Osteoblast (primary cell): ENCODE measurements at regions not wholly inside any gene's neighbourhood (a gene's known extent, or its start where the extent isn't known, plus 50 kb on each side); places are given as distances from the start of the nearest gene placed in this dataset.

Experiments used
- DNase-seq: peaks from one replicate; pipeline ENCODE4 v3.0.0; 2011; ENCODE audit warnings: low spot score, mixed read lengths; ENCODE audit not compliant: insufficient read length; ENCODE audit errors: missing footprints
- H2AFZ ChIP-seq: 2 replicates; pipeline ENCODE4 v1.6.0; 2011; ENCODE audit warnings: mild to moderate bottlenecking, low read length
- H3K27ac ChIP-seq: 2 replicates; pipeline ENCODE4 v1.5.1; 2011; ENCODE audit warnings: mild to moderate bottlenecking, low read depth, low read length, moderate library complexity
- H3K27me3 ChIP-seq: 2 replicates; pipeline ENCODE4 v1.6.0; 2012; ENCODE audit warnings: mild to moderate bottlenecking, control low read depth, inconsistent platforms, low read length, moderate library complexity; ENCODE audit not compliant: insufficient read depth
- H3K36me3 ChIP-seq: 2 replicates; pipeline ENCODE4 v1.5.1; 2011; ENCODE audit warnings: mild to moderate bottlenecking, low read length, control low read depth, moderate library complexity; ENCODE audit not compliant: insufficient read depth
- H3K4me1 ChIP-seq: 2 replicates; pipeline ENCODE4 v1.5.1; 2011; ENCODE audit warnings: mild to moderate bottlenecking, low read length, control low read depth, moderate library complexity; ENCODE audit not compliant: insufficient read depth
- H3K4me2 ChIP-seq: 2 replicates; pipeline ENCODE4 v1.6.0; 2011; ENCODE audit warnings: mild to moderate bottlenecking, low read length; ENCODE audit not compliant: insufficient read depth
- H3K4me3 ChIP-seq: fragments of 200-600 bp; sonication (generic); 3 replicates; pipeline ENCODE4 v1.5.1; 2012; ENCODE audit warnings: mild to moderate bottlenecking, low read length, inconsistent platforms; ENCODE audit not compliant: insufficient read depth
- H3K79me2 ChIP-seq: 2 replicates; pipeline ENCODE4 v1.6.0; 2012; ENCODE audit warnings: mild to moderate bottlenecking, low read length, control low read depth, inconsistent platforms; ENCODE audit not compliant: insufficient read depth
- H3K9me3 ChIP-seq: 2 replicates; pipeline ENCODE4 v1.5.1; 2011; ENCODE audit warnings: low read depth, low read length, control low read depth
- H4K20me1 ChIP-seq: 2 replicates; pipeline ENCODE4 v1.6.0; 2012; ENCODE audit warnings: mild to moderate bottlenecking, low read length, control low read depth; ENCODE audit not compliant: insufficient read depth
- TF ChIP-seq, protein P1 (sequence below): IDR thresholded peaks from 2 replicates; pipeline ENCODE4 v1.5.1; 2011; ENCODE audit warnings: mild to moderate bottlenecking, low read depth, low read length, moderate library complexity; ENCODE audit errors: extremely low read depth

DNA sequence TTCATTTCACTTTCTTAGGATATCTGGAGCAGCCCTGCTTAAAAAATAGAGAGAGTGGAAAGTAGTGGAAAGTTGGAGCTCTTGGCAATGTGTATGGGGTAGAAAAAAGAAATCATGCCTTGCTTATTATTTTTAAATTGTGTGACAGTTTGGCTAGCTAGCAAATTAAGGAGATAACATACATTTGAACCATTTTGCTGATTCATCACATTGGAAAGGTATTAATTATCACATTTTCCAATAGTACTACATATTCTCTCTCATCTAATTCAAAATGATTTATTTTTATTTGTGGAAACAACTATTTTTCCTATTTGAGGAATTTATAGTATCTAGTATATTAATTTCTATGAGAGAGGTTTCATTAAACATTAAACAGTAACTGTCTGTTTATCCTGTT is 280.4 kb downstream of the KLHL4 start:
- H4K20me1 ChIP-seq, result no peaks in the 10 kb centered on the region
- TF ChIP-seq, protein P1, sequence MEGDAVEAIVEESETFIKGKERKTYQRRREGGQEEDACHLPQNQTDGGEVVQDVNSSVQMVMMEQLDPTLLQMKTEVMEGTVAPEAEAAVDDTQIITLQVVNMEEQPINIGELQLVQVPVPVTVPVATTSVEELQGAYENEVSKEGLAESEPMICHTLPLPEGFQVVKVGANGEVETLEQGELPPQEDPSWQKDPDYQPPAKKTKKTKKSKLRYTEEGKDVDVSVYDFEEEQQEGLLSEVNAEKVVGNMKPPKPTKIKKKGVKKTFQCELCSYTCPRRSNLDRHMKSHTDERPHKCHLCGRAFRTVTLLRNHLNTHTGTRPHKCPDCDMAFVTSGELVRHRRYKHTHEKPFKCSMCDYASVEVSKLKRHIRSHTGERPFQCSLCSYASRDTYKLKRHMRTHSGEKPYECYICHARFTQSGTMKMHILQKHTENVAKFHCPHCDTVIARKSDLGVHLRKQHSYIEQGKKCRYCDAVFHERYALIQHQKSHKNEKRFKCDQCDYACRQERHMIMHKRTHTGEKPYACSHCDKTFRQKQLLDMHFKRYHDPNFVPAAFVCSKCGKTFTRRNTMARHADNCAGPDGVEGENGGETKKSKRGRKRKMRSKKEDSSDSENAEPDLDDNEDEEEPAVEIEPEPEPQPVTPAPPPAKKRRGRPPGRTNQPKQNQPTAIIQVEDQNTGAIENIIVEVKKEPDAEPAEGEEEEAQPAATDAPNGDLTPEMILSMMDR, result no peak
- no peak overlapping the region for H3K4me3 ChIP-seq

GRCh38 chrX:87805829-87806490 is 288.4 kb downstream of the KLHL4 start:
- TF ChIP-seq, protein P1, result no peak
- H3K9me3 ChIP-seq, result no peaks in the 10 kb centered on the region
- DNase-seq, result no peak
- no peaks in the 10 kb centered on the region for H3K36me3 ChIP-seq
- no peaks in the 10 kb centered on the region for H3K4me1 ChIP-seq
- no peaks in the 10 kb centered on the region for H3K27me3 ChIP-seq
- H3K4me3 ChIP-seq, result no peak overlapping the region
- no peaks in the 10 kb centered on the region for H4K20me1 ChIP-seq
- H3K27ac ChIP-seq, result no peak overlapping the region
- H3K4me2 ChIP-seq, result no peak overlapping the region
- no peak overlapping the region for H2AFZ ChIP-seq
- H3K79me2 ChIP-seq, result no peaks in the 10 kb centered on the region

More for the DNA sequence above, 280.4 kb downstream of the KLHL4 start:
- no peak for DNase-seq
- no peaks in the 10 kb centered on the region for H3K27me3 ChIP-seq
- H3K79me2 ChIP-seq, result no peaks in the 10 kb centered on the region
- H3K4me1 ChIP-seq, result no peaks in the 10 kb centered on the region
- no peak overlapping the region for H2AFZ ChIP-seq
- H3K4me2 ChIP-seq, result no peak overlapping the region
- H3K27ac ChIP-seq, result no peak overlapping the region
- no peaks in the 10 kb centered on the region for H3K36me3 ChIP-seq
- no peaks in the 10 kb centered on the region for H3K9me3 ChIP-seq

- Histone ChIP-seq H3K27ac (no peak overlapping the region), H3K36me3 (no peaks in the 10 kb centered on the region), H3K79me2 (no peaks in the 10 kb centered on the region), H3K4me2 (no peak overlapping the region), H3K27me3 (no peaks in the 10 kb centered on the region), H4K20me1 (no peaks in the 10 kb centered on the region), H3K4me3 (no peak overlapping the region), H3K9me3 (no peaks in the 10 kb centered on the region), H3K4me1 (no peaks in the 10 kb centered on the region), H2AFZ (no peak overlapping the region)
- DNase-seq, result no peak
- TF ChIP-seq, protein P1, result no peak
These were observed 291.1 kb downstream of the KLHL4 start for GRCh38 chrX:87808576-87809243.

GRCh38 chrX:87813566-87813965 is 296.0 kb downstream of the KLHL4 start:
- DNase-seq, result no peak
- TF ChIP-seq, protein P1, result no peak
- Histone ChIP-seq H3K4me2 (no peak overlapping the region), H3K27me3 (no peaks in the 10 kb centered on the region), H3K4me3 (no peak overlapping the region), H4K20me1 (no peaks in the 10 kb centered on the region), H3K27ac (no peak overlapping the region), H3K79me2 (no peaks in the 10 kb centered on the region), H3K36me3 (no peaks in the 10 kb centered on the region), H2AFZ (no peak overlapping the region), H3K9me3 (no peaks in the 10 kb centered on the region), H3K4me1 (no peaks in the 10 kb centered on the region)
